ENCODE measurements at regions not wholly inside any gene's neighbourhood (a gene's known extent, or its start where the extent isn't known, plus 50 kb on each side); places are given as distances from the start of the nearest gene placed in this dataset.
"Not testable (repeated sequence)": the region's sequence is repeated elsewhere in the genome, so short reads cannot be mapped to it uniquely, and the experiment has no call there.

DNA sequence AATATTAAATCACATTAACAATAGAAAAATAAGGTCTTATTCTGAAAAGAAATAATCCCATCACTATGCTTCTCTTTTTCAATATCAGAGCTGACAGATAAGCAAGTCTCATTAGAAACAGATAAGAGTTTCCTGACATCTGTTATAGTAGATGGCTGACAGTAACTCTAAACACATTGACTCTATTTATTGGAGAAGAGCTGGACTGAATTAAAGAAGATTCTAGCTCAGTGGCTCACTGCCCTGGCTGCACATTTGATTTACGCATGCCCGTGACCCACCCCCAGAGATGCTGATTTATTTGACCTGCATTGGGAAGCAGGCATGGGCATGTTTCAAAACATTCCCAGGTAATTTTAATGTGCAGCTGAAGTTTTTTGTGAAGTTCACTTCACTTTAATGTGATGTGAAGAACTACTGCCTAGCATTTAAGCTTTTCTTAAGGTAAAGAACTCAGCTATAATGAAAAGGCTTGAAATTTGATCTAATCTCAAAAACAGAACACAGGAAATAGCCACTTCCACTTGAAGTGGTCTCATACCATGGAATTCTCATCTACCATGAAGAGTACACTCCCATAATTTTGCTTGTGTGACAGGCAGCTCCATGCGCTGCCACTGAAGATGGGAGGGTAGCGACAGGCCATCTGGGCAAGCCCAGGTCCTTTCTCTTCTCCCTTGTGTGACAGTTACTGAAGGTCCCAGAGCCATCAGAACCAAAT, 162.3 kb downstream of the TPBG start:
- no peaks in the 10 kb centered on the region for H3K9me3 ChIP-seq
- 45% methylated on average over 4 of the region's 4 CpGs for WGBS
- no peaks in the 10 kb centered on the region for H3K27me3 ChIP-seq
- TF ChIP-seq, protein P1, sequence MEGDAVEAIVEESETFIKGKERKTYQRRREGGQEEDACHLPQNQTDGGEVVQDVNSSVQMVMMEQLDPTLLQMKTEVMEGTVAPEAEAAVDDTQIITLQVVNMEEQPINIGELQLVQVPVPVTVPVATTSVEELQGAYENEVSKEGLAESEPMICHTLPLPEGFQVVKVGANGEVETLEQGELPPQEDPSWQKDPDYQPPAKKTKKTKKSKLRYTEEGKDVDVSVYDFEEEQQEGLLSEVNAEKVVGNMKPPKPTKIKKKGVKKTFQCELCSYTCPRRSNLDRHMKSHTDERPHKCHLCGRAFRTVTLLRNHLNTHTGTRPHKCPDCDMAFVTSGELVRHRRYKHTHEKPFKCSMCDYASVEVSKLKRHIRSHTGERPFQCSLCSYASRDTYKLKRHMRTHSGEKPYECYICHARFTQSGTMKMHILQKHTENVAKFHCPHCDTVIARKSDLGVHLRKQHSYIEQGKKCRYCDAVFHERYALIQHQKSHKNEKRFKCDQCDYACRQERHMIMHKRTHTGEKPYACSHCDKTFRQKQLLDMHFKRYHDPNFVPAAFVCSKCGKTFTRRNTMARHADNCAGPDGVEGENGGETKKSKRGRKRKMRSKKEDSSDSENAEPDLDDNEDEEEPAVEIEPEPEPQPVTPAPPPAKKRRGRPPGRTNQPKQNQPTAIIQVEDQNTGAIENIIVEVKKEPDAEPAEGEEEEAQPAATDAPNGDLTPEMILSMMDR (IDR thresholded peaks at IDR 0.05), result no peak
- TF ChIP-seq POLR2AphosphoS5 (IDR thresholded peaks at IDR 0.05) (no peak), EP300 (IDR thresholded peaks at IDR 0.05) (no peak), POLR2A (IDR thresholded peaks at IDR 0.05) (no peak)
- no peaks in the 10 kb centered on the region for H3K36me3 ChIP-seq
- H3K27ac ChIP-seq, result no peak overlapping the region
- DNase-seq (ENCODE audit: low spot score in 2 of 2), result no peak
- H3K4me3 ChIP-seq, result no peak overlapping the region
- no peaks in the 10 kb centered on the region for H3K4me1 ChIP-seq

DNA sequence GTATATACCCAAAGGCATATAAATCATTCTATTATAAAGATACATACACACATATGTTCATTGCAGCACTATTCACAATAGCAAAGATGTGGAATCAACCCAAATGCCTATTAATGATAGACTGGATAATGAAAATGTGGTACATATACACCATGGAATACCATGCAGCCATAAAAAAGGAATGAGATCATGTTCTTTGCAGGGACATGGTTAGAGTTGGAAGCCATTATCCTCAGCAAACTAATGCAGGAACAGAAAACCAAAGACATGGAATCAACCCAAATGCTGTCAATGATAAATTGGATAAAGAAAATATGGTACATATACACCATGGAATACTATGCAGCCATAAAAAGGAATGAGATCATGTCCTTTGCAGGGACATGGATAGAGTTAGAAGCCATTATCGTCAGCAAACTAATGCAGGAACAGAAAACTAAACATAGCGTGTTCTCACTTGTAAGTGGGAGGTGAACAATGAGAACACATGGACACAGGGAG, 166.4 kb downstream of the TPBG start:
- DNase-seq (ENCODE audit: low spot score in 2 of 2); H3K27ac ChIP-seq; H3K4me3 ChIP-seq; H3K27me3 ChIP-seq; H3K36me3 ChIP-seq; H3K4me1 ChIP-seq; H3K9me3 ChIP-seq: not testable (repeated sequence)
- 87% methylated on average over 2 of the region's 2 CpGs for WGBS

DNA sequence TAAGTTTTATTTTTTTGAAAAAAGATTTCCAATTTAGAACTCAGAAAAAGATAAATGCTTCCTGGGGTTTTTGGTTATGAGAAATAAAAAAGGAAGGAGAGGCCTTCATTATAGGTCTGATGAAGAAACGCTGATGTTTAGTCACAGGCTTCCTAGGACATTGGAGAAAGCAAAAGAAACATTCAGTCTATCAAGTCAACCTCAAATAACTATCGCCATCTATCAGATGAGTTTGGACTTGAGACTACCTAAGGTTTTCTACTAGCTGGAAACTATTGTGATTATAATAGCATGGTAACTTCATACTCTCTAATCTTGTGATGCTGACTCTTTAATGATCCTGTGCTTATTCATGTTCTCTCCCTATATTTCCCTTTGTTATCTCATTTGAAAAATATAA, 171.3 kb downstream of the TPBG start:
- Histone ChIP-seq H3K9me3 (no peaks in the 10 kb centered on the region), H3K4me3 (no peak overlapping the region), H3K27me3 (no peaks in the 10 kb centered on the region), H3K27ac (no peak overlapping the region), H3K36me3 (no peaks in the 10 kb centered on the region), H3K4me1 (no peaks in the 10 kb centered on the region)
- no peak for DNase-seq (ENCODE audit: low spot score in 2 of 2)
- TF ChIP-seq, protein P1 (IDR thresholded peaks at IDR 0.05), result no peak
- no peak for TF ChIP-seq POLR2AphosphoS5 (IDR thresholded peaks at IDR 0.05)
- TF ChIP-seq EP300 (IDR thresholded peaks at IDR 0.05), result no peak
- TF ChIP-seq POLR2A (IDR thresholded peaks at IDR 0.05), result no peak
- 76% methylated on average over 2 of the region's 2 CpGs for WGBS

DNA sequence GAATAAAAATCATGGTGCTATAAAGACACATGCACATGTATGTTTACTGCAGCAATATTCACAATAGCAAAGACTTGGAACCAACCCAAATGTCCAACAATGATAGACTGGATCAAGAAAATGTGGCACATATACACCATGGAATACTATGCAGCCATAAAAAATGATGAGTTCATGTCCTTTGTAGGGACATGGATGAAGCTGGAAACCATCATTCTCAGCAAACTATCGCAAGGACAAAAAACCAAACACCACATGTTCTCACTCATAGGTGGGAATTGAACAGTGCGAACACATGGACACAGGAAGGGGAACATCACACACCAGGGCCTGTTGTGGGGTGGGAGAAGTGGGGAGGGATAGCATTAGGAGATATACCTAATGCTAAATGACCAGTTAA, 185.9 kb downstream of the TPBG start:
- DNase-seq (ENCODE audit: low spot score in 2 of 2); H3K27ac ChIP-seq; H3K27me3 ChIP-seq; H3K4me1 ChIP-seq; H3K36me3 ChIP-seq; H3K4me3 ChIP-seq; H3K9me3 ChIP-seq: not testable (repeated sequence)
- WGBS, result 100% methylated on average over 2 of the region's 2 CpGs

DNA sequence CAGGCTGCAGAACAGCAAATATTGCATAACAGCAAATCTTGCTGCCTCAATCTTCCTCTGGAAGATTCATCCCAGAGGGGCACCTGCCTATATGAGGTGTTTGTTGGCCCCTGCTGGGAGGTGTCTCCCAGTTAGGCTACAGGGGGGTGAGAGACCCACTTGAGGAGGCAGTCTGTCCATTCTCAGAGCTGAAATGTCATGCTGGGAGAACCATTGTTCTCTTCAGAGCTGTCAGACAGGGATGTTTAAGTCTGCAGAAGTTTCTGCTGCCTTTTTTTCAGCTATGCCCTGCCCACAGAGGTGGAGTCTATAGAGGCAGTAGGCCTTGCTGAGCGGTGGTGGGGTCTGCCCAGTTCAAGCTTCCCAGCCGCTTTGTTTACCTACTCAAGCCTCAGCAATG, 187.7 kb downstream of the TPBG start:
- not testable (repeated sequence) for DNase-seq (ENCODE audit: low spot score in 2 of 2); H3K27me3 ChIP-seq; H3K9me3 ChIP-seq; H3K36me3 ChIP-seq; H3K4me1 ChIP-seq; H3K4me3 ChIP-seq; H3K27ac ChIP-seq
- WGBS, result 92% methylated on average over 2 of the region's 2 CpGs

DNA sequence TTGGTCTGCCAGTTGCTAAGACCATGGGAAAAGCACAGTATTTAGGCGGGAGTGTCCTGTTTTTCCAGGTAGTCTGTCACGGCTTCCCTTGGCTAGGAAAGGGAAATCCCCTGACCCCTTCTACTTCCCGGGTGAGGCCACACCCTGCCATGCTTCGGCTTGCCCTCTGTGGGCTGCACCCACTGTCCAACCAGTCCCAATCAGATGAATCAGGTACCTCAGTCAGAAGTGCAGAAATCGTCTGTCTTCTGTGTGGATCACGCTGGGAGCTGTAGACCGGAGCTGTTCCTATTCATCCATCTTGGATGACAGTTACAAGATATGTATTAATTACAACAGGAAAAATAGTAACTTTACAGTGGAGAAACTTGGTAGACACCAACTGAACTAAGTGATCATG, 188.2 kb downstream of the TPBG start:
- TF ChIP-seq, protein P1 (IDR thresholded peaks at IDR 0.05), result no peak
- TF ChIP-seq POLR2AphosphoS5 (IDR thresholded peaks at IDR 0.05) (no peak), EP300 (IDR thresholded peaks at IDR 0.05) (no peak)
- Histone ChIP-seq H3K4me1 (no peaks in the 10 kb centered on the region), H3K27ac (no peak overlapping the region), H3K9me3 (no peaks in the 10 kb centered on the region), H3K36me3 (no peaks in the 10 kb centered on the region), H3K4me3 (no peak overlapping the region), H3K27me3 (no peaks in the 10 kb centered on the region)
- DNase-seq (ENCODE audit: low spot score in 2 of 2), result no peak
- WGBS, result 80% methylated on average over 6 of the region's 7 CpGs

Data from suprapubic skin (tissue), 4 donors.